ENCODE measurements at regions not wholly inside any gene's neighbourhood (a gene's known extent, or its start where the extent isn't known, plus 50 kb on each side); places are given as distances from the start of the nearest gene placed in this dataset.

DNA sequence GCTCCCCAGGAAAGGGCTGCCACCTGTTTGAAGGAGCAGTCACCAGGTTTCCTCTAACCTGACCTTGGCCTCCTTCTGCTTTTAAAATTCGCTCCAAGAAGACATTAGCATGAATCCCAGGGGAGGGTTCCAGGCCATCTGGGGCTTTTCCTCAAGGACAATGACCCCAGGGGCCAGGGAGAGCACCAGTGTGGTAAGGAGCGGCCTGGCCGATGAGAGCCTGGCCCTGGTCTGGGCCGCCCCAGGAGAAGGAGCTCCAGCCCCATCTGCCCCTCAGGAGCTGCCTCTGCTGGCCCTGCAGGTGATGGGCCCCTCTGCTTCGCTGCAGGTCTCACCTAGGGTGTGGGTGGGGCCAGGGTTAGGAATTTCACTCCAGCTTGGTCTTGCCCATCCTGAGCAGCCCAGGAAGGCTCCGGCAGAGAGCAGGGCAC is 209.2 kb upstream of the TNRC6C start:
- no peak for TF ChIP-seq POLR2A (IDR thresholded peaks at IDR 0.05)
- TF ChIP-seq, protein P1, sequence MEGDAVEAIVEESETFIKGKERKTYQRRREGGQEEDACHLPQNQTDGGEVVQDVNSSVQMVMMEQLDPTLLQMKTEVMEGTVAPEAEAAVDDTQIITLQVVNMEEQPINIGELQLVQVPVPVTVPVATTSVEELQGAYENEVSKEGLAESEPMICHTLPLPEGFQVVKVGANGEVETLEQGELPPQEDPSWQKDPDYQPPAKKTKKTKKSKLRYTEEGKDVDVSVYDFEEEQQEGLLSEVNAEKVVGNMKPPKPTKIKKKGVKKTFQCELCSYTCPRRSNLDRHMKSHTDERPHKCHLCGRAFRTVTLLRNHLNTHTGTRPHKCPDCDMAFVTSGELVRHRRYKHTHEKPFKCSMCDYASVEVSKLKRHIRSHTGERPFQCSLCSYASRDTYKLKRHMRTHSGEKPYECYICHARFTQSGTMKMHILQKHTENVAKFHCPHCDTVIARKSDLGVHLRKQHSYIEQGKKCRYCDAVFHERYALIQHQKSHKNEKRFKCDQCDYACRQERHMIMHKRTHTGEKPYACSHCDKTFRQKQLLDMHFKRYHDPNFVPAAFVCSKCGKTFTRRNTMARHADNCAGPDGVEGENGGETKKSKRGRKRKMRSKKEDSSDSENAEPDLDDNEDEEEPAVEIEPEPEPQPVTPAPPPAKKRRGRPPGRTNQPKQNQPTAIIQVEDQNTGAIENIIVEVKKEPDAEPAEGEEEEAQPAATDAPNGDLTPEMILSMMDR (IDR thresholded peaks at IDR 0.05) = no peak
- no peak for TF ChIP-seq POLR2AphosphoS5 (IDR thresholded peaks at IDR 0.05; ENCODE audit: insufficient read depth in 1 of 2, low read depth in 1 of 2)

All from vagina (tissue), 2 donors.